GM12892 (cell line): ENCODE measurements at regions not wholly inside any gene's neighbourhood (a gene's known extent, or its start where the extent isn't known, plus 50 kb on each side); places are given as distances from the start of the nearest gene placed in this dataset.

ENCODE experiments used
- POLR2A ChIP-seq: IDR thresholded peaks from 2 replicates; pipeline ENCODE4 v1.6.1; 2011; ENCODE audit warnings: low read depth, low read length, control low read depth
- TAF1 ChIP-seq: IDR thresholded peaks from 2 replicates; pipeline ENCODE4 v1.6.1; 2011; ENCODE audit warnings: low read depth, mild to moderate bottlenecking, control low read depth, low read length, borderline replicate concordance

DNA sequence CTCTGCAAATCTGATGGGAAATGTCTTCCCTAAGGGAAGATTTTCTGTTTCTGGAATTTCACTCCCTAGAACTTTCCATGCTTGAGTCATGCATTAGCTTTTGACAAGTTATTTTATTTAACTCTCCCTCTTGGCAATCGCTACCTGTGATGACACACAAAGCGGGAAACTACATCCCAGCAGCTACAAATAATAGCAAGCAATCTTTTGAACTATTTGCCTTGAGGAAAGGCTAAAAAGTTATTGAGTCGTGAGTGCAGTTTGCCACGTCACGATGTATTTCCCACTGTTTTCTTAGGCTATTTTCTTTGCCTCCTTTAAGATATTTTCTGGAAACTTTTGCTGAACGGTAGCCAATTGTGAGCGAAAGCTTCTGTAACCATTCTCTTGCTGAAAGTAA, 353.3 kb upstream of the HTR2A start:
- TF ChIP-seq TAF1, result no peak
- TF ChIP-seq POLR2A, result no peak
